CD4-positive, CD25-positive, alpha-beta regulatory T cell (primary cell): ENCODE measurements at regions not wholly inside any gene's neighbourhood (a gene's known extent, or its start where the extent isn't known, plus 50 kb on each side); places are given as distances from the start of the nearest gene placed in this dataset.

Source experiments
- ATAC-seq, 2 donors: fragments of 150-1000 bp; cut with Tn5 transposase; one replicate each; pipeline ENCODE4 v1.10.0; 2021; ENCODE audit warnings: low read depth in 2 of 2, moderate number of reproducible peaks in 2 of 2, moderate library complexity in 1 of 2
- DNase-seq, 3 donors: peaks; one replicate each; pipeline versions ENCODE4 v3.0.0 to v3.0.0-alpha.2; 2012 to 2022; ENCODE audit warnings: mixed read lengths in 1 of 3
- H3K27ac ChIP-seq: one replicate; pipeline ENCODE4 v1.7.0; 2013; ENCODE audit warnings: mild to moderate bottlenecking, low read length; ENCODE audit not compliant: insufficient read depth, poor library complexity, severe bottlenecking
- H3K27me3 ChIP-seq: one replicate; pipeline ENCODE4 v1.7.0; 2013; ENCODE audit warnings: low read length; ENCODE audit not compliant: control insufficient read depth, insufficient read depth
- H3K36me3 ChIP-seq: one replicate; pipeline ENCODE4 v1.7.0; 2013; ENCODE audit warnings: mild to moderate bottlenecking, low read length, moderate library complexity; ENCODE audit not compliant: control insufficient read depth, insufficient read depth
- H3K4me1 ChIP-seq: 2 replicates; pipeline ENCODE4 v1.7.0; 2013; ENCODE audit warnings: mild to moderate bottlenecking, low read length; ENCODE audit not compliant: insufficient read depth, control insufficient read depth, poor library complexity, severe bottlenecking
- H3K4me3 ChIP-seq: one replicate; pipeline ENCODE4 v1.7.0; 2013; ENCODE audit warnings: low read depth, mild to moderate bottlenecking, low read length, moderate library complexity
- H3K9me3 ChIP-seq, 2 experiments: 1 replicate in 1 of 2; 2 replicates in 1 of 2; pipeline ENCODE4 v1.7.0; 2013; ENCODE audit warnings: low read length in 2 of 2, mild to moderate bottlenecking in 1 of 2, moderate library complexity in 1 of 2; ENCODE audit not compliant: control insufficient read depth in 2 of 2
- H3K27ac Mint-ChIP-seq, 3 donors: one replicate each; pipeline ENCODE4 v1.8.0; 2020 to 2022; ENCODE audit warnings: mild to moderate bottlenecking in 3 of 3, mixed read lengths in 3 of 3, moderate library complexity in 2 of 3
- H3K27me3 Mint-ChIP-seq: one replicate; pipeline ENCODE4 v1.8.0; 2022; ENCODE audit warnings: mild to moderate bottlenecking, mixed read lengths
- H3K36me3 Mint-ChIP-seq: one replicate; pipeline ENCODE4 v1.8.0; 2020; ENCODE audit warnings: mixed read lengths
- H3K4me1 Mint-ChIP-seq, 4 donors: one replicate each; pipeline ENCODE4 v1.8.0; 2020 to 2022; ENCODE audit warnings: mixed read lengths in 4 of 4, mild to moderate bottlenecking in 1 of 4
- H3K4me3 Mint-ChIP-seq, 4 donors: one replicate each; pipeline ENCODE4 v1.8.0; 2020 to 2022; ENCODE audit warnings: mild to moderate bottlenecking in 4 of 4, mixed read lengths in 4 of 4, moderate library complexity in 3 of 4
- H3K9me3 Mint-ChIP-seq, 7 donors: one replicate each; pipeline ENCODE4 v1.8.0; 2020 to 2022; ENCODE audit warnings: mixed read lengths in 7 of 7, mild to moderate bottlenecking in 3 of 7, moderate library complexity in 2 of 7

DNA sequence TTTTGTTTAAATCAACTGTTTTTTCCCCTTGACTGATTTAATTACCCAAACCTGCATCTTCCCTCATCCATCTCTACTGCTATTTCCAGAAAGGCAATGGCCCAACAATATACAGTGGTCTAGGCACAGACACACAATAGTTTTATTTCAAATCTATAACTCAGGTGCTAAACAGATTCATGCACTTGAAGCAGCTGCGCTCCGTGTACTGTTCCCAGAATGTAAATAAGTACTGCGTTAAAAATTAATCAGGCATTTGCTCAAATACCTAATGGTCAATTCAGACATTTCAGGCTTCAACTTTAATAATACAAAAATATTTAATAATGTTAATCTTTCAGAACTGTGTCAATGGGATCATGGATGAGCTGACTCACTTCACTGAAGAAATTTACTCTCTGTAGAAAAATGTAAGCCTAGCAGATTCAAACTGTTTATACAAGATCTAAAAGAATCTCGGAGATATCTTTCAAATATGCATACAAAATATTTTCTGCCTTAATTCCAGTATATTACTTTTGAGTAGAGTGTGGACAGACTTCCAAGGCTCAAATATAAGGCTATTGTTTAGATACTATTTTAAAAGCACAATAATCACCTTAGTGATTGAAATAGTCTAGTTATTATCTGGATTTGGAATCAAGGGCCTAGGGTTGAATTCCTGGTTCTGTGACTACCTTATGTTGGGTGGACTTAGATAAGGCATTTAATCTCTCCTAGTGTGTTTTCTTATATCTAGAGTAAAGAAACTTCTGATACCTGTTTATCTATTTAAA lies 97.4 kb upstream of the PSMD7 start:
- ATAC-seq (no peak), DNase-seq (no peak)
- no peak overlapping the region for H3K4me3 ChIP-seq
- H3K4me1 ChIP-seq = no peaks in the 10 kb centered on the region
- Mint-ChIP-seq H3K4me3 (no peak overlapping the region), H3K27ac (no peak overlapping the region), H3K9me3 (peaks cover 0 to 5% (median 0%) of the 10 kb centered on the region in 7 donors), H3K4me1 (no peaks in the 10 kb centered on the region), H3K36me3 (no peaks in the 10 kb centered on the region), H3K27me3 (peaks cover 9% of the 10 kb centered on the region)
- H3K27me3 ChIP-seq = no peaks in the 10 kb centered on the region
- H3K9me3 ChIP-seq = no peaks in the 10 kb centered on the region
- H3K27ac ChIP-seq = no peak overlapping the region
- H3K36me3 ChIP-seq = no peaks in the 10 kb centered on the region

DNA sequence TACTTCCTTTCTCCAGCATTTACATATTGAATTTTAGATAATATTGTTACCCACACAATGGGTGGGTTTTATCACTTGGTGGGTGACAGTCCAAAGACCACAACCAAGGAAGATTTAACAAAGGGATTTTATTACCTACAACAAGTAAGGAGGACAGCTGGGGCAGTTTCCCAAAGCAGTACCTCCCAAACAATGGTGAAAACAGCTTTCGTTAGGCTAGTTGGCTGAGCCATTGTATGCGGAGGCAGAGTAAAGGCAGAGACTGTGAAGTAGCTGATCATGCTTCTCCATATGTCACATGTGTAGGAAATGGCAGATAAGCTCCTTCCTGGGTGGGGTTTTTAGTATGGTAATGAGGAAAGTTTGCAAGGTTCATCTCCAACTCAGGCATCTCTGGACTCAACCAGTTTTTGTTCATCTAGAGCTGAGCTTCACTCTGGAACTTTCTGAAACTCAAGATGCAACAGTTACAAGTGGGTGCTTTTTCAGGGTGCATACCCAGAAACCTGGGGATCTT lies 104.3 kb upstream of the PSMD7 start:
- no peaks in the 10 kb centered on the region for H3K9me3 ChIP-seq
- H3K4me3 ChIP-seq = no peak overlapping the region
- no peaks in the 10 kb centered on the region for H3K4me1 ChIP-seq
- no peak overlapping the region for H3K27ac Mint-ChIP-seq
- ATAC-seq = no peak
- H3K27me3 Mint-ChIP-seq = peaks cover 5% of the 10 kb centered on the region
- H3K36me3 Mint-ChIP-seq = no peaks in the 10 kb centered on the region
- DNase-seq = no peak
- H3K27me3 ChIP-seq = no peaks in the 10 kb centered on the region
- no peaks in the 10 kb centered on the region for H3K36me3 ChIP-seq
- no peak overlapping the region for H3K4me3 Mint-ChIP-seq
- no peak overlapping the region for H3K27ac ChIP-seq
- H3K9me3 Mint-ChIP-seq = peaks cover 0 to 5% (median 0%) of the 10 kb centered on the region in 7 donors
- H3K4me1 Mint-ChIP-seq = no peaks in the 10 kb centered on the region

DNA sequence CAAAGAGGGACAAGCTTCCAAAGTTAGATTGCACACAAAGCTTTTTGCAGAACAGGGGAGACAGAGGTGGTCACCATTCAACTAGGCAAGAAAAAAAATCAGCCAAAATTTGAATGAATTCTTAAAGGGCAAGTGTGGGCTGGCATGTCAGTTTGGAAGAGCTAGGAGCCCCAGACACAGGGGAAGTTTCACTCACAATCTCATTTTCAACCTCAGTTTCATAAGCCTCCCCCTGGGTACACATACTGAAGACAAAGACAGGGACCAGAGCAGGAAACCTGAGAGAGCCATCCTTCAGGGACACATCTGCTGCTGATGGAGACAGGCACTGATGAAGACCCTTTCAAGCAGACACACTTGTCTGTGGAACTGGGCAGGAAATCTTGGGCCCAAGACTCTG lies 106.3 kb upstream of the PSMD7 start:
- Histone ChIP-seq H3K27ac (no peak overlapping the region), H3K4me1 (no peaks in the 10 kb centered on the region), H3K9me3 (no peaks in the 10 kb centered on the region), H3K27me3 (no peaks in the 10 kb centered on the region), H3K4me3 (no peak overlapping the region), H3K36me3 (no peaks in the 10 kb centered on the region)
- Mint-ChIP-seq H3K27ac (no peak overlapping the region), H3K36me3 (no peaks in the 10 kb centered on the region), H3K4me3 (no peak overlapping the region), H3K4me1 (no peaks in the 10 kb centered on the region), H3K9me3 (peaks cover 0 to 5% (median 2%) of the 10 kb centered on the region in 7 donors), H3K27me3 (peaks cover 6% of the 10 kb centered on the region)
- DNase-seq = no peak
- ATAC-seq = no peak

- Histone ChIP-seq H3K9me3 (no peaks in the 10 kb centered on the region), H3K27me3 (no peaks in the 10 kb centered on the region), H3K36me3 (no peaks in the 10 kb centered on the region), H3K4me3 (no peak overlapping the region), H3K27ac (no peak overlapping the region), H3K4me1 (no peaks in the 10 kb centered on the region)
- DNase-seq (no peak), ATAC-seq (no peak)
- no peaks in the 10 kb centered on the region for H3K4me1 Mint-ChIP-seq
- peaks cover 0 to 5% (median 2%) of the 10 kb centered on the region in 7 donors for H3K9me3 Mint-ChIP-seq
- H3K27ac Mint-ChIP-seq = no peak overlapping the region
- peaks cover 9% of the 10 kb centered on the region for H3K27me3 Mint-ChIP-seq
- H3K36me3 Mint-ChIP-seq = no peaks in the 10 kb centered on the region
- H3K4me3 Mint-ChIP-seq = no peak overlapping the region
Observed at GRCh38 chr16:74188856-74189255, 107.8 kb upstream of the PSMD7 start.

- Histone ChIP-seq H3K4me1 (no peaks in the 10 kb centered on the region), H3K4me3 (no peak overlapping the region), H3K27me3 (no peaks in the 10 kb centered on the region), H3K9me3 (no peaks in the 10 kb centered on the region), H3K36me3 (no peaks in the 10 kb centered on the region), H3K27ac (no peak overlapping the region)
- no peak overlapping the region for H3K27ac Mint-ChIP-seq
- peaks cover 0 to 10% (median 5%) of the 10 kb centered on the region in 7 donors for H3K9me3 Mint-ChIP-seq
- no peaks in the 10 kb centered on the region for H3K36me3 Mint-ChIP-seq
- ATAC-seq = no peak
- no peaks in the 10 kb centered on the region for H3K4me1 Mint-ChIP-seq
- no peak for DNase-seq
- H3K4me3 Mint-ChIP-seq = no peak overlapping the region
- H3K27me3 Mint-ChIP-seq = peaks cover 11% of the 10 kb centered on the region
Observed at GRCh38 chr16:74186561-74186971, 110.0 kb upstream of the PSMD7 start.

GRCh38 chr16:74184839-74185238 lies 111.8 kb upstream of the PSMD7 start:
- Histone ChIP-seq H3K27ac (no peak overlapping the region), H3K4me3 (no peak overlapping the region), H3K27me3 (no peaks in the 10 kb centered on the region), H3K36me3 (no peaks in the 10 kb centered on the region), H3K4me1 (no peaks in the 10 kb centered on the region), H3K9me3 (no peaks in the 10 kb centered on the region)
- Mint-ChIP-seq H3K36me3 (no peaks in the 10 kb centered on the region), H3K4me3 (no peak overlapping the region), H3K9me3 (peaks cover 0 to 23% (median 6%) of the 10 kb centered on the region in 7 donors), H3K27me3 (peaks cover 14% of the 10 kb centered on the region), H3K27ac (no peak overlapping the region), H3K4me1 (no peaks in the 10 kb centered on the region)
- DNase-seq (no peak), ATAC-seq (no peak)

- DNase-seq (no peak), ATAC-seq (no peak)
- H3K4me3 Mint-ChIP-seq = no peak overlapping the region
- Histone ChIP-seq H3K4me1 (no peaks in the 10 kb centered on the region), H3K27ac (no peak overlapping the region), H3K4me3 (no peak overlapping the region), H3K36me3 (no peaks in the 10 kb centered on the region), H3K27me3 (no peaks in the 10 kb centered on the region), H3K9me3 (no peaks in the 10 kb centered on the region)
- H3K36me3 Mint-ChIP-seq = no peaks in the 10 kb centered on the region
- no peaks in the 10 kb centered on the region for H3K4me1 Mint-ChIP-seq
- H3K27me3 Mint-ChIP-seq = peaks cover 14% of the 10 kb centered on the region
- H3K9me3 Mint-ChIP-seq = peaks cover 0 to 21% (median 6%) of the 10 kb centered on the region in 7 donors
- H3K27ac Mint-ChIP-seq = no peak overlapping the region
Observed at GRCh38 chr16:74183601-74184360, 112.8 kb upstream of the PSMD7 start.
